ENCODE measurements at regions not wholly inside any gene's neighbourhood (a gene's known extent, or its start where the extent isn't known, plus 50 kb on each side); places are given as distances from the start of the nearest gene placed in this dataset.

DNA sequence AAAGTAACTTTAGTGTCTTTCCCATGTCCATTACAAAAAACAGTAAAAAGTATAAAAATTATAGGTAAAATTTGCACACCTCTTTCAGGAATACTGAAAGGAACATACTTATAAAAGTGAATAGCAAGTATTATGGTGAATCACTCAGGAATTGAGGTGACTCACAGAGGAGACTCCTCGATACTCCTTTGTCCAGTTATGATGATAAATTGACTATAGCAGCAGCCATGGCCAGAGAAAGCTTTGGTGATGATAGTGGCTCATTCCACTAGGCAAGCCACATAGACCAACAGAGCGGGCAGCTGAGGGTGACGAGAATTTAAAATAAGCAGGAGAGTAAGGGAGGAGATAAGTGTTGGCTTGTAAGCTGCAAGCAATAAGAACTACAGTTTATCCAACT, 1231.1 kb upstream of the CELF2 start:
- Mint-ChIP-seq H3K27ac (no peak overlapping the region), H3K9me3 (no peaks in the 10 kb centered on the region), H3K4me1 (ENCODE audit: low read depth) (no peaks in the 10 kb centered on the region), H3K27me3 (peaks cover 3% of the 10 kb centered on the region), H3K4me3 (no peak overlapping the region), H3K36me3 (ENCODE audit: low read depth) (no peaks in the 10 kb centered on the region)

DNA sequence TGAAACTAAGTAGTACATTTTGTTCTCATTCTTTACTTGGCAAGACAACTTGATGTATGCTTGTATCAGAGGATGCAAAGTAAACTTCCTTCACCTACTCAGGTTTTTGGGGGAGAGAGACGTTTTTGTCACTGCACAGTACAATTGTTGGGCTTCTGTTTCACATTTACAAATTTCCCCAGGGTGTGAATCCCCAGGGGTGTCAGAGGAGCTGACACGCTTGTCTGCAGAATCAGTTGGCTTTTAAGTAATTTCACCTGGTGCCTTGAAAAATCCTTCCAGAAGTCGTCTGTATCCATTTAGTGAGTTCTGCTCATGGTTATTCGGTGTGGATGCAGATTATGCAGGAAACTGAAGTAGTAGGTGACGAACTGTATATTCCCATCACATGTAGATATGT, 1227.7 kb upstream of the CELF2 start:
- H3K4me3 Mint-ChIP-seq: no peak overlapping the region
- H3K9me3 Mint-ChIP-seq: no peaks in the 10 kb centered on the region
- H3K36me3 Mint-ChIP-seq (ENCODE audit: low read depth): no peaks in the 10 kb centered on the region
- peaks cover 4% of the 10 kb centered on the region for H3K27me3 Mint-ChIP-seq
- no peak overlapping the region for H3K27ac Mint-ChIP-seq
- H3K4me1 Mint-ChIP-seq (ENCODE audit: low read depth): no peaks in the 10 kb centered on the region

DNA sequence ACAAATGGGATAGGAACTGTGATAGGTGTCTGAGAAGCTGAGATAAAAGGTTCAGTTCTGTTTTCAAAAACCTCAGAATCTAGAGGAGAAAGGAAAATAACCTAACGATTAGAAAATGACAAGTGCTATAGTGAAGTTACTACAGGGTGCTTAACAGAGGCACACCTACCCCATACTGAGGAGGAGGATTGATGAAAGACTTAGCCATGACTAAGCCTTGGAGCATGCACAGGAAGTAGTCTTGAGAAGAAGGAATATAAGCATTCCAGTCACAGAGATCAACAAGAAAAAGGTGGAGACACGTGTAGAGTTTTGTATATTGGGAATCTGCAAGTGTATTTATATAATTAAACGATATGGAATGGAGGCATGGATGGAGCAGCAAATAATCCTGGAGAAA, 1225.5 kb upstream of the CELF2 start:
- Mint-ChIP-seq H3K4me1 (ENCODE audit: low read depth) (no peaks in the 10 kb centered on the region), H3K27ac (no peak overlapping the region), H3K36me3 (ENCODE audit: low read depth) (no peaks in the 10 kb centered on the region), H3K4me3 (no peak overlapping the region), H3K27me3 (peaks cover 4% of the 10 kb centered on the region), H3K9me3 (no peaks in the 10 kb centered on the region)

DNA sequence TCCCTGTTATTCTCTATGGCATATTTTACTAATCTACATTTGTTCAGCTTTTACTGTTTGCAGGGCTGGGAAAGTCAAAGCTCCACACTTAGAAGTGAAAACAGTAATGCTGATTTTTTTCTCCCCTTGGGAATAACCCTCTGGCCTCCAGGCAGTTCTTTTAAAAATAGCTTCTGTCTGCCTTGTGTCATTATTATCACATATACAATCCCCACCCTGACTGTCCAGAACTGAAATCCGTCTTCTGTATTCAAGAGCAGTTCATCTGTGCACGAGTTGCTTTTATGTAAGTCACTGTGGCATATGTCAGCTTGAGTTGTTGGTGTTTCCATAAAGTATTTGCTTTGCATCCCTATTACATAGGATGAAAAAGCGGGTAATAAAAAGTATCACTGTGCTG, 1221.1 kb upstream of the CELF2 start:
- Mint-ChIP-seq H3K27ac (no peak overlapping the region), H3K36me3 (ENCODE audit: low read depth) (no peaks in the 10 kb centered on the region), H3K4me3 (no peak overlapping the region)

DNA sequence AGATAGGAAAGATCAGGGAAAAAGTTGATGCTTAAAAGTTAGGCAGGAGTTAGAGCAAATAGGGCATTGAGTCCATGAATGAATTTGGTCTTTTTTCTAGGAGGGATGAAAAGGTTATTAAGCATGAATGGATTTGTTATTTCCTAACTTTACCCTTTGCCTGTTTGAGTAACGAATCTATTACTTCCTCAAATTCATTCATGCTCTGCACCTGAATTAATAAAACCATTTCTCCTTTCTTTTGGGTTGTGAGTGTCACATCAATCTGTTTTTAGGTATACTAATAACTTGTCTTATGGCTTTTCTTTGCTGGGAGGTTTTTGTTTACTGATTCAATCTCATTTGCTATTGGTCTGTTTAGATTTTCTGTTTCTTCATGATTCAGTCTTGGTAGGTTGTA, 1217.7 kb upstream of the CELF2 start:
- H3K36me3 Mint-ChIP-seq (ENCODE audit: low read depth): no peaks in the 10 kb centered on the region
- no peaks in the 10 kb centered on the region for H3K27me3 Mint-ChIP-seq
- H3K9me3 Mint-ChIP-seq: no peaks in the 10 kb centered on the region
- no peaks in the 10 kb centered on the region for H3K4me1 Mint-ChIP-seq (ENCODE audit: low read depth)
- H3K27ac Mint-ChIP-seq: no peak overlapping the region
- no peak overlapping the region for H3K4me3 Mint-ChIP-seq

More for the DNA sequence above, 1221.1 kb upstream of the CELF2 start:
- Mint-ChIP-seq H3K4me1 (ENCODE audit: low read depth) (no peaks in the 10 kb centered on the region), H3K27me3 (peaks cover 4% of the 10 kb centered on the region), H3K9me3 (no peaks in the 10 kb centered on the region)

DNA sequence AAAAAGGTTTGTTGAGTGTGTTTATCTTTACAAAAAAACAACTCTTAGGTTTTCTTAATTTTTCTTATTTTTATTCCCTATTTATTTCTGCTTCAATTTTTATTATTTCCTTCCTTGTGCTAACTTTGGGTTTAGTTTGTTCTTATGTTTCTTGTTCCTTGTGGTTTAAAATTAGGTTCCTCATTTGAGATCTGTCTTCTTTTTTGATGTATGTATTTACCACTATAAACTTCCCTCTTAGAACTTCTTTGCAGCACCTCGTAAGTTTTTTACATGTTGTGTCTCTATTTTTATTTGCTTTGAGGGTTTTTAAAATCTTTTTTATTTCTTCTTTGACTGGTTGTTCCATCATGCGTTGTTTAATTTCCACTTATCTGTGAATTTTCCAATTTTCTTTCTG, 1217.1 kb upstream of the CELF2 start:
- Mint-ChIP-seq H3K4me1 (ENCODE audit: low read depth) (no peaks in the 10 kb centered on the region), H3K27ac (no peak overlapping the region), H3K27me3 (no peaks in the 10 kb centered on the region), H3K4me3 (no peak overlapping the region), H3K9me3 (no peaks in the 10 kb centered on the region), H3K36me3 (ENCODE audit: low read depth) (no peaks in the 10 kb centered on the region)

DNA sequence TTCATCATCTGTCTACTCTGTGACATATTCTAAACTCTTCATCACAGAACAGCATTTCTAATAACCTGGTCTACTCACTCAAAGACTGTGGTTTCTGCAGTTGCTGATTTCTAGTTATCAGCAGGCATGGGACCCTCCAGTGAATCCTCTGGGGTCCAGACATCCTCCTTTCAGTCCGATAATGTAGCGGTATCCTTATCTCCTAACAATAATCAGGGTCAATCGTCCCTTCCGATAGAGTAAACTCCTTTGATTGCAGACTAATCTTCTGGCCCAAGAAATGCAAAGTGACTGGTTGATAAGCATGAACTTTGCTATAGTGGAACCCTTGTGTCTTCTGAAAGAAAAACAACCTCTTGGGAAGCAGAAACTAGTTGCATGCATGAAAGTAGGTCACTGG, 1209.8 kb upstream of the CELF2 start:
- Mint-ChIP-seq H3K9me3 (no peaks in the 10 kb centered on the region), H3K27me3 (no peaks in the 10 kb centered on the region), H3K4me1 (ENCODE audit: low read depth) (no peaks in the 10 kb centered on the region), H3K36me3 (ENCODE audit: low read depth) (no peaks in the 10 kb centered on the region), H3K27ac (no peak overlapping the region), H3K4me3 (no peak overlapping the region)

DNA sequence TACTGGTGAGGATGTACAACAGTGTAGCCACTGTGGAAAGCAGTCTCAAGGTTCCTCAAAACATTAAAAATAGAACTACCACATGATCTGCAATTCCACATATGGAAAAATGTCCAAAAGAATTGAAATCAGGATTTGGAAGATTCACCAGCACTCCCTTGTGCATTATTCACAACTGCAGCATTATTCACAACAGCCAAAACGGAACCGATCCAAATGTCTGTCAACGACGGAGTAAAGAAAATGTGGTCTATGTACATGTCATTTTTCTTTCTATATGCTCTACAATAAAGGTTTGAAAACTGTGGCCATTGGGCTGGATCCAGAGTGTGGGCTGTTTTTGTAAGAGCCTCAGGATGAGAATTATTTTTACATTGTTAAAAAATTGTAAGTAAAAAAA, 1206.1 kb upstream of the CELF2 start:
- H3K27ac Mint-ChIP-seq: no peak overlapping the region
- no peaks in the 10 kb centered on the region for H3K27me3 Mint-ChIP-seq
- no peaks in the 10 kb centered on the region for H3K36me3 Mint-ChIP-seq (ENCODE audit: low read depth)
- H3K9me3 Mint-ChIP-seq: peaks cover 9% of the 10 kb centered on the region
- no peaks in the 10 kb centered on the region for H3K4me1 Mint-ChIP-seq (ENCODE audit: low read depth)
- no peak overlapping the region for H3K4me3 Mint-ChIP-seq

DNA sequence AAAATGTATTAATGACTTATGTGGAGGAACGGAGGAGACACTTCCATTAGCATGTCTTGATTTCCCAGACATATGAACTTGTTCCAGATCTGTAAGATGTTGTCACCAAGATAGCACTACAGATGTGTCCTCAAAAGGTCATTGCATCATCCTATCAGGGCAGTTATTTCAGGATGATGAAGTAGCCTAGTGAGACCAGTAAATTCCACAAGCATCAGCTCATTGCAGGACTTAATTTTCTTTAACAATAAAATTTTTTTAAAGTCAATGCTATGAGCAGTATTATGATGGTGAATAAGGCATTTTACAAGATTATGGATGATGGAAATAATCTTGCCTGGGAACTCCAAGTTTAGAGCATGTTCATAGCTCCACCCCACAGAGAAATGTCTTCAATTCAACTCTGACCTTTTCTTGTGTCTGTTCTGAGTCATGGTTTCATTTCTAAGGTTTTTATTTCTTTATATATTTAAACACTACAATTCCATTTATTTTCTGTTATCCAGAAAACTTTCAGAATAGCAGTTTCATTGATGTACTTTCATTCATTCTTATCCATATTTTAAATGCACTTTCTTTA, 1203.3 kb upstream of the CELF2 start:
- H3K27me3 Mint-ChIP-seq: no peaks in the 10 kb centered on the region
- no peak overlapping the region for H3K27ac Mint-ChIP-seq
- no peak overlapping the region for H3K4me3 Mint-ChIP-seq
- H3K9me3 Mint-ChIP-seq: peaks cover 21% of the 10 kb centered on the region
- no peaks in the 10 kb centered on the region for H3K36me3 Mint-ChIP-seq (ENCODE audit: low read depth)
- no peaks in the 10 kb centered on the region for H3K4me1 Mint-ChIP-seq (ENCODE audit: low read depth)

DNA sequence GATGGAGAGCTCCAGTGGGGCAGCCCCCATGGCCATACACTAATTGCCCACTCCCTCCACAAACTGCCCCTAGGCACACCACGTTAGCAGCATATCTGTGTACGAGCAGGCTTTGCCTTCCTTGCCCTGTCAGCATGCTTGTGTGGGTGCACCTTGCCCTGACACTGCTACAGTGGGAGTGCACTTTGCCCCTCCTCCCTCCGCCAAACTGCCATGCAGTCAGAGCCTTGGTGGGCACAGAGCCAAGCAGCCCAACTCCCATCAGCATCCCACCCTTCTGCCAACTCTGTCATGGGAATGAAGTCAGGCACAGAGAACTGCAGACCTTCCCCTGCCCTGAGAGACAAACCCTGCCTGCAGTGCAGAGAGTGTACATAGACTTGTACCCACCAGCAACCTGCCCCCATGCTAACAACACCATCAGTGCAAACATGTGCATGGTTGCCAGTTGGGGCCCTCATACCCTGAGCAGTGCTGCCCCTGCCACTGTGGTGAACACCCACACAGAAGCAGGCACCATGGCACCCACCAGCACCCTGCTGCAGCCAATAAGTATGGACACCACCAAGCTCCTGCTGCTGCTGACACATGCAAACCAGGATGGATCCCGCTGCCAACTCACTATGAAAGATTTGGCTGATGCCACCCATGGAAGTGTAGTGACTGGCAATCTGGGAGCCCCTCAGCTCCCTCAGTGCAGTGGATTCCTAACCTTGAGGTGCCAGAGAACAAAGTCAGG, 1197.7 kb upstream of the CELF2 start:
- H3K4me3 Mint-ChIP-seq: no peak overlapping the region

DNA sequence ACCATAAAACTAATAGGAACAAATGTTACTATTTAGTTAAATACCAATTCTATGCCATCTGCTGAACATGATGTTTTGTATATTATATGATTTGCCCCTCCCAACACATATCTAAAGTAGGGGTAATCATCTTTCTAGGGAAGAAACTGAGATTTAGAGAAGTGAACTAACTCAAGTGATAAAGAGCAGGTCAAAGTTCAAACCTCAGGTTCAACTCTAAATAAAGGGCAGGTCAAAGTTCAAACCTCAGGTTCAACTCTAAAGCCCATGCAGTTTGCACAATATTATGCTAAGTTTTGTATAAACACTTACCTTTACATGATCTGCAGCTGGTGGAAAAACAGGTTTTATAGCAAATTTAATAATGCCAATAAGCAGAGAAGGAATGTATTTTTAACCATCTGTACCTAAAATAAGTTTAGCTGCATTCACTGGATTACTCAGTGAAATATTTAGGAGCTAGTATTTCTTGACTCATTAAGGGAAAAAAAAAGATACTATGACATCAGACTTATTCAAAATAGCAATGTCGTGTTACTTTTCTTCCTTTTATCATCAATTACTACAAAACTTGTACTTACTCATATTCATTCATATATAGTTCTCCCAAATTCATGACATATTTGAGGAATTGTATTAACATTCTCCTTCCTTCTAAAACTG, 1194.3 kb upstream of the CELF2 start:
- Mint-ChIP-seq H3K27me3 (peaks cover 3% of the 10 kb centered on the region), H3K4me1 (ENCODE audit: low read depth) (no peaks in the 10 kb centered on the region), H3K27ac (no peak overlapping the region), H3K9me3 (no peaks in the 10 kb centered on the region), H3K36me3 (ENCODE audit: low read depth) (no peaks in the 10 kb centered on the region), H3K4me3 (no peak overlapping the region)

More for the DNA sequence above, 1197.7 kb upstream of the CELF2 start:
- Mint-ChIP-seq H3K36me3 (ENCODE audit: low read depth) (no peaks in the 10 kb centered on the region), H3K27me3 (peaks cover 3% of the 10 kb centered on the region), H3K27ac (no peak overlapping the region), H3K9me3 (peaks cover 21% of the 10 kb centered on the region), H3K4me1 (ENCODE audit: low read depth) (no peaks in the 10 kb centered on the region)

DNA sequence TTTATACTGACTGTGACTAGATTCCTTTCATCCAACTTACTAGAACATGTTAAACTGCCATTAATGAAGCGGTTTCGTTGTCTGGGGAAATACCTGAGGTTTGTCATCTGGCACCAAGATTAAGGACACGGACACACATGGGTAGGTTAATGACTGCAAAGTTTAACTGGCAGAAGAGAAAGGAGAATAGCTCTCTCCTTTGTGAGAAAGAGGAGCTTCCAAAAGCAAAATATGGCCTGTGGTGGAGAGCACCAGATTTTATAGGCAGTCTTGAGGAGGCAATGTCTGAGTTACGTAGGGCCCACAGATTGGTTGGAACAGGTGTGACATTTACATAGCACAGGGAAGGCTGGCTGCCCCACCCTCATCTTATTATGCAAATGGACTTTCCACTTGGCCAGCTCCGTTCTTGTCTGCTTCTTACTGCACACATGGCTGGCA, 1193.0 kb upstream of the CELF2 start:
- Mint-ChIP-seq H3K9me3 (no peaks in the 10 kb centered on the region), H3K4me3 (no peak overlapping the region), H3K36me3 (ENCODE audit: low read depth) (no peaks in the 10 kb centered on the region)

DNA sequence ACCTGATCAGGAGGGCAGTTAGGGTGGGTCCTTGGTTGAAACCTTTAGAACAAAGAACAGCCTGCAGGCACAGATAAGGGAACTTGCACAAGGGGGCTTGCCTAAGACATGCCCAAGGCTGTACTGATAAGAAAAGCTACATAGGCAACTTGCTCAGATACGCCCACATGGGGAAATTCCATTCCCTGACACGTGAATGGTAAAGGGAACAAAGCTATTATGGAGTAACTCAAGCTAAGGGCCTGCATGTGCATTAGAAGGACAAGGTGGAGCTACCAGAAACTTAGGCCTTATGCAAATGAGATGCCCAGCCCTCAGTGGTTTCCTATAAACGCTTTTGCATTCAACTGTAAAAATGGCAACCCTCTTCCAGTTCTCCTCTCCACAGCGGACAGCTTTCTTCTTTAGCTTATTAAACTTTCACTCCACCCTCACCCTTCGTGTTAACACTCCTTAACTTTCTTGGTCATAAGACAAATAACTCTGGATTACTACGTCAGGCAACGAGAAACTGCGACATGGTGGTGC, 1192.1 kb upstream of the CELF2 start:
- Mint-ChIP-seq H3K4me3 (no peak overlapping the region), H3K36me3 (ENCODE audit: low read depth) (no peaks in the 10 kb centered on the region), H3K27ac (no peak overlapping the region), H3K9me3 (no peaks in the 10 kb centered on the region), H3K27me3 (no peaks in the 10 kb centered on the region), H3K4me1 (ENCODE audit: low read depth) (no peaks in the 10 kb centered on the region)

More for the DNA sequence above, 1193.0 kb upstream of the CELF2 start:
- H3K27me3 Mint-ChIP-seq: peaks cover 3% of the 10 kb centered on the region
- no peak overlapping the region for H3K27ac Mint-ChIP-seq
- H3K4me1 Mint-ChIP-seq (ENCODE audit: low read depth): no peaks in the 10 kb centered on the region

DNA sequence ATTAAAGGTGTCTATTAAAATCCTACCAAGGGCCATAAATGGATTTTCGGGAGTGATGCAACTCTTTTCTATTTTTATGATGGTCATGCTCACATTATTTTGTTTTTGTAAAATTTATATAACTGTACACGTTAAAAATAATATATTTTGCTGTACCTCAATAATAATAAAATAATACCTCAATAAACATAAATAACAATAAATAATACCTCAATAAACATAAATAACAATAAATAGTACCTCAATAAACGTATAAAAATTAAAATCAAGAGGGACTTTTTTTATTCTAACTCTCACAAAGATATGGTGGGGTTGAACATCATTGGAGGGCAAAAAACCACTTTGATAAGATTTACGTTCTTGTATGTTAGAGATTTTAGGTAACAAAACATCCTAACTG, 1189.6 kb upstream of the CELF2 start:
- no peaks in the 10 kb centered on the region for H3K4me1 Mint-ChIP-seq (ENCODE audit: low read depth)

DNA sequence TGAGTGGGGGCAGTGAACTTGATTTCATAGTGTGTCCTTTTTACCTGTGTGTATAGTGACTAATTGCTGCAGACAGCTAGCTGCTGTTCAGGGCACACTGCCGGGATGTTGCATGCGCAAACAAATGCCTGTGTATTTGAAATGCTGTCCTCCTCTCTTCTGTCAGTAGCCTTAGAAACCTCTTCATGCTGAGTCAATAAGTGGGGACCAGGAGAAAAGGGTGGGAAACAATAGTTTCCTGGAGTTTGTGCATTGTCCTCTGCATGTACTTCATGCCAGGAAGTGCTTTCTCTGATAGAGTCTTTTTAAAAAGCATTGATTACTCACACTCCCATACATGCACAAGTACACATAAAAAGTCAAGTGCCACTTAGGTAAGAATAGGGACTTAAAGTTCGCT, 1183.7 kb upstream of the CELF2 start:
- Mint-ChIP-seq H3K9me3 (peaks cover 14% of the 10 kb centered on the region), H3K4me1 (ENCODE audit: low read depth) (no peaks in the 10 kb centered on the region), H3K27me3 (no peaks in the 10 kb centered on the region), H3K4me3 (no peak overlapping the region), H3K27ac (no peak overlapping the region), H3K36me3 (ENCODE audit: low read depth) (no peaks in the 10 kb centered on the region)

More for the DNA sequence above, 1189.6 kb upstream of the CELF2 start:
- Mint-ChIP-seq H3K4me3 (no peak overlapping the region), H3K36me3 (ENCODE audit: low read depth) (no peaks in the 10 kb centered on the region), H3K9me3 (no peaks in the 10 kb centered on the region), H3K27me3 (no peaks in the 10 kb centered on the region), H3K27ac (no peak overlapping the region)

All from stimulated activated naive CD8-positive, alpha-beta T cell treated with anti-CD3 and anti-CD28 coated beads, Interleukin-15, Interleukin-2, amounts not matched to agents 100 ng/mL and 50 ng/mL, for 24 hours (primary cell).